ENCODE measurements at regions not wholly inside any gene's neighbourhood (a gene's known extent, or its start where the extent isn't known, plus 50 kb on each side); places are given as distances from the start of the nearest gene placed in this dataset.

DNA sequence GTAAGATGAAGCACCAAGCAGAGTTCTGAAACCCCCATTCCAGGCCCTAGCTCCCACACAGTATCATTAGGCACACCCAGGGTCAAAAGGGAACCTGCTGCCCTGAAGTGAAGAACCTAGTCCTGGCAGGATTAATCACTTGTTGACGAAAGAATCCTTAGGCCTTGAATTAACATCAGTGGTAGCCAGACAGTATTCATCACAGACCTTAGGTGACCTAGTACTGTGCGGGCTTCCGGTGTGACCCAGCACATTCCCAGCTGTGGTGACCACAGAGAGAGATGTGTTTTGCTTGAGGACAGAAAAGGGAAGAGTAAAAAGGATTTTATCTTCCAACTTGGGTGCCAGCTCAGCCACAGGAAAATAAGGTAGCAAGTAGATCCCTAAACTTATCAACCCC, 1071.4 kb upstream of the FAM98A start:
- DNase-seq, result no peak

DNA sequence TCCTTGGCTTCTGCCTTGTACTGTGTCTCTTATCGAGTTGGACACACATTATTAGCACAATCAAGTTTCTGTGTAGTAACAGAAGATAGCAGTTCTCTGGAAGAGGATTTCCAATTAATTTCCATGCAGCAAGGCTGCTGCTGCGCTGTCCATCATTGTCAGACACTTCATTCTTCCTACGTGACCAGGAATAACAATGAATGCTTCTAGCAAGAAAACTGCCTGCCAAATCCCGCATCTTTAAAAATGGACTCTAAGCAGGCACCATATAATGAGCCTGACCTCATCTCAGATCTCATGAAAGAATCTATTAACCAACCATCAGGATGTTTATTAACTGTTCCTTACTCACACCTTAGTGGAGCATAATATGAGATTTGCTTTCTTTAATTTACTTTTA, 1067.7 kb upstream of the FAM98A start:
- DNase-seq, result no peak

DNA sequence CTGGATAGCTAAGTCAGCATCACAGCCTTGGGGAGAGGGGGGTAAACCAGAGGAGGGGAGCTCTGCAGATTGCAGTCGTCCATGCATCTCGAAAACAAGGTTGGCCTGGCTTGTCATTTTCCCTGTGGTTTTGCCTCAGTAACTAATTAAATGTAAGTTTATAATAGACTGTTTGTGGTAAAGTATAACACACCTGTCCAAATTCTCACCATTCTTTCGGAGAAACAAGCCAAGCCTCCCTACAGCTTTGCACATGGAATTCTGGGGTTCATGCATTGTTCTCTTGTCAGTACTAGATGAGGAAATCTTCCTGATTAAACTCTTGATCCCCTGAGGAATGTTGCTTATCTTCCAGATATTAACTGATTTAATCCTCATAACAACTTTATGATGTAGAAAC, 1065.2 kb upstream of the FAM98A start:
- no peak for DNase-seq

DNA sequence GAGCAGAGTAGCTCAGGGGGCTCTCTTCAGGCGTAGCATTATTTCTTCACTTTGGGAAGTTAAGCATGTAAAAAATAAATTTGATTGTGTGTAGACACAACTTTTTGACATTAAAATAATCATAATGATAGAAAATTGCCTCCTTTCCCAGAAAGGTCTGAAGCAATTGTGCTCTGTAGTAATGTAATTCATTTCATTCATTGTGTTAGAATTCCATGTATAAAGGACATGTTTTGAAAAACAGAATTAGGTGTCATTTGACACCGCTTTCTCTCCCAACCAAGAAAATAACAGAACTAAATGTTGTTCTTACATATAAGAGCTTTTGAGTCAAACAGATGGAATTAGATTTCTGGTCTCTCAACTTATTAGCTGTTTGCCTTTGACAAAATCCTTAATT, 1064.2 kb upstream of the FAM98A start:
- DNase-seq, result no peak

DNA sequence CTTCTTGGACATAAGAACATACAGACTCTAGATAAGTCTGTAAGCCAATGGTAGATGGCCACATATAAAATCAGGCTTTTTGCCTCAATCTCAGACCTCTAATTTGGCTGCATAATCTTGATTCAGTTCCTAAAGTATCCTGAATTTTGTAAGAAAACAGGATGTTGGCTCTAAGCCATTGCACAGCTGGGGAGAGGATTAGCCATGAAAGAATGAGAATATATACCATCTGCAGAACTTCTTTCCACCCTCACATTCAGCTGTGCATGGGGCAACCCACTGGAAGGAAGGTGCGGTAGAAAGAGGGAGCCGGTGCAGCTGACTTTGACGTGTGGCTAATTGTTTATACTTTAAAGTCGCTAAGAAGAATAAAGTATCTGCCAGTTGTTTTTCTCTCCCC, 1061.6 kb upstream of the FAM98A start:
- DNase-seq, result no peak

DNA sequence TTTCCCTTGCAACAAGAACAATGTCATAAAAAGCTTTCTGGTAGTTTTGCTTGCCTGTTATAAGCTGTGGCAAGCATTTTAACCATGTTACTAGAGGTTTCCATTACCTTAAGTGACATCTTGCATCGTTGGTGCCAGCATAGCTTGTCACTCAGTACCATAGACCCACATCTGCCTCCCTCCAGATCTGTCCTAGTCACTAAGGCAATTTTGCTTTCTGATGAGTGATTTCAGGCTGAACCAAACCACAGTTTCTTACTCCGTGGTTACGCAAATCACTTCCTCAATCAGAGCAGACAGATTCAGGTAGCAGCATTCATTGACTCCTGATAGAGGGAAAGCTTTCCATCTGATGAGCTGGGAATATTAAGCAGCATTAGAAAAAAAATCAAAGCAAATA, 1057.5 kb upstream of the FAM98A start:
- no peak for DNase-seq

DNA sequence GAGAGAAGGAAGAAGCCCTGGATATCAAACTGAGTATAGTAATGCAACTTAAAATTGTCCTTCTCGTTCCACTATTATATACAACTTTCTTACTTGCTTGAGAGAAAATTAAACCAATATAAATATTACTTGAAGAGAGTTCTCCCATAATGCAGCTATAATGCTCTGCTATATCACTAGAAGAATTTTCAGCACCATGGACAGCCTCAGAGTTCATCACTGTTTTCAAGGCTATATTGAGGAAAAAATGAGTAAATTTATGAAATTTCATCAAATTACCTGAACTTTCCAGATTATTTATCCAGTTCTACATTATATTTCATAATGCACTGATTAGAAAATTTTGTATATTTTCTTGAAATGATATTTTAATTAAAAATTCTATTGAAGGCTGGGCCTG, 1053.5 kb upstream of the FAM98A start:
- DNase-seq, result peak in 2 of 4 experiments; percentile 4 to 6

DNA sequence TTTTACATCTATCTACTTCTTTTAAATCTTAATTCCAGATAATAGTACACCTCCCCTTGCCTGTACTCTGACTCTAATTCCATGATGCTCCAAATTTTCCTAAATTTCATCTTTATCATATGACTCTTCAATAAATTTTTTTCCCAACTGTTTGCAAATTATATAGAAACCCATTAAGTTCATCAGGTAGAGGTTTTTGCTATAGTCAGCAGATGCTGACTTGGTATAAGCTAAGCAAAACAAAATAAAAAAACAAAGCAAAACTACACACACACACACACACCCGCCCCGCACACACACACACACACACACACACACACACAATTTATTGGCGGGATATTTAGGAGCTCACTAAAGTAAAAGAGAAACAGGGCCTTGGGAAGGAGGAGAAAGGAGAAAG, 1047.8 kb upstream of the FAM98A start:
- no peak for DNase-seq

DNA sequence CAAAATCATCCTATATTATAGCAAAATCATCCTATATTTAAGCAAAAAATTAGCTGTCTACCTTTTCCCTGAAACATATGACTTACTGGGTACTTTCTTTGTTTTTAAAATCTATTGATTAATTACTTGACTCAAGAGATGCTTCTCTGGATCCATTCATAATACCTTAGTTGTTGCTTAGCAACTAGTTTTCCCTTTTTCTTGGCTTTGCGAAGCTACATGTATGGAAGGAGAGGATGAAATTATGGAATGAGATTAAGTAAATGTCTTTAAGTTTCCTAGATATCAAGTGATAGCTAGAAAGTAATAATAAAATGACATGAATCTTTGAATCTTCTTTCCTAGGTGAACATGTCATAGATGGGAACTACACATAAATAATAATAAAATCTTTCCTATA, 1033.2 kb upstream of the FAM98A start:
- no peak for DNase-seq

DNA sequence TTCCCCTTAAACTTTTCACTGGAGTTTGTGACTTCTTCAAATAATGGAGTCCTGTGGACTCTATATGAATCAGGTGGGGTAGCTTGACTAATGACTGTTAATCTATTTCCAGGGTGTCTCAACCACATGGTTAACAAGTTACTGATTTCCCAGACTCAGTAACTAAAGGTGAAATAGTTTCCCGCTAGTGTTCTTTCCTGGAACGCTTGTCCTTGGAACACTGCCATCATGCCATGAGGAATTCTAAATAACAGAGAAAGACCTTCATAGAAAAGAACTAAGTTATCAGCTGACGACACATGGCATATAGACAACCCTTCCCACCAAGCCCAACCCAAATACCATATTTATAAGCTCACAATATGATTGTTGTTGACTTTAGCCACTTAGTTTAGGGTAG, 1027.9 kb upstream of the FAM98A start:
- no peak for DNase-seq

DNA sequence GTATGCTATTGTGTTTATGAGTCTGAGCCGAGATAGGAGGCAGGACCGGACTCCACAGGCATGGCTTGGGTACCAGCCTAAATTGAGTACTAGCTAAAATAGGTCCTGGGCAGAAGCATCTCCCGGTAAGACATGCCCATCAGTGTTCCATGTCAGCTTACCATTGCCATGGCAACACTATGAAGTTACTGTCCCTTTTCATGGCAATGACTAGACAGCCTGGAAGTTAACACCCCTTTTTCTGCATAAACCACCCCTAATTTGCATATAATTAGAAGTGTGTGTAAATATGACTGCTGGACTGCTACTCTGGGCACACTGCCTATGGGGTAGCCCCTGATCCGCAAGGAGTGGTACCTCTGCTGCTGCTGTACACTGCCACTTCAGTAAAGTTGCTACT, 1005.1 kb upstream of the FAM98A start:
- no peak for DNase-seq

DNA sequence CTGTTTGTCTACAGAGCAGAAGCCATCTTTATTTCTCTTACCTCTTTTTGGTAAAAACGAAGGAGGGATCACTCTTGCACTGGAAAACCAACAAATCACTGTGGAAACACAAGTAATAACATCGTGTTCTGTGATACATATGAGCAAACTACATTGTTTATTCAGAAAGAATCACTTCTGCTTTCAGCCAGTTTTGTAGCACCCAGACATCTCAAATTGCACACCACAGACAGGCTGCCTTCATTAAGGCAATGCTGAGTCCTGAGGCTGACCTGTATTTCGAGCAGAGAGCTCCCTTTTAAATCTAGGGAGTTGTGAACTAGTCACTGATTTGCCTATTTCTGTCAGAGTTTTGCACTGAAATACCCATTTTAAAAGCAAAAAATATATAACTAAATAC, 1003.2 kb upstream of the FAM98A start:
- no peak for DNase-seq

DNA sequence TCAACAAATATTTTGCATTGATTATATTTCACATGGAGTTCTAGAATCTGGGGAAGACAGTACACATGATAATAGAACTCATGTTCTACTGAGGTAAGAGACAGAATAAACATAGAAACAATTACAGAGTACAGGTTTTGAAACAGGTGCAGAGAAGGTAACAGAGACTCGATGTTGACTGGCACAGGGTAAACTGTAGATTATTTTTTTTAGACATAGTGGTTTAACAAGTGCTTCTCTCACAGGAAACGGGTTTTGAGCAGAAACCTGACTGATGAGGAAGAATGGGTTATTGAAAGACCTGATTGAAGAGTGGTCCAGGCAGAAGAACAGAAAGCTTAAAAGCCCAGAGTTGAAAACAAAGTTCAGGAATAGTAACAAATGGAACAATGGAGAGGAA, 1002.5 kb upstream of the FAM98A start:
- no peak for DNase-seq

DNA sequence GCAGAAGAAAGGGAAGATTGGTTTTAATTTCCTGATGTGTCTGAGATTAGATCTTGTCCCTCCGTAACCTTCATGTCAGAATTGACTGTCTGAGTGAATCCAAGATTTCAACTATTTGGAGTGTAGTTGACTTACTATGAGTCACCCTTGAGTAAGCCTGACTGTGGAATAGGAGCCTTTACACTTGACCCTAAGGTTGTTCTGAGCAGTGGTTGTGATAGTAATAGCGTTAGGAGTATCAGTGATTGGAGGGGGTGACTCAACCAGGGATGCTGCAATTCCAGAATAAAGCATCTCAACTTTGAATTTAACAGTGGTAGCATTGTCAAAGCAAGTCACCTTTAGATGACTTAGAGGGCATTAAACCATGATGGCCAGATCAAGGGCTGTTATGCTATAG, 979.5 kb upstream of the FAM98A start:
- DNase-seq, result no peak

DNA sequence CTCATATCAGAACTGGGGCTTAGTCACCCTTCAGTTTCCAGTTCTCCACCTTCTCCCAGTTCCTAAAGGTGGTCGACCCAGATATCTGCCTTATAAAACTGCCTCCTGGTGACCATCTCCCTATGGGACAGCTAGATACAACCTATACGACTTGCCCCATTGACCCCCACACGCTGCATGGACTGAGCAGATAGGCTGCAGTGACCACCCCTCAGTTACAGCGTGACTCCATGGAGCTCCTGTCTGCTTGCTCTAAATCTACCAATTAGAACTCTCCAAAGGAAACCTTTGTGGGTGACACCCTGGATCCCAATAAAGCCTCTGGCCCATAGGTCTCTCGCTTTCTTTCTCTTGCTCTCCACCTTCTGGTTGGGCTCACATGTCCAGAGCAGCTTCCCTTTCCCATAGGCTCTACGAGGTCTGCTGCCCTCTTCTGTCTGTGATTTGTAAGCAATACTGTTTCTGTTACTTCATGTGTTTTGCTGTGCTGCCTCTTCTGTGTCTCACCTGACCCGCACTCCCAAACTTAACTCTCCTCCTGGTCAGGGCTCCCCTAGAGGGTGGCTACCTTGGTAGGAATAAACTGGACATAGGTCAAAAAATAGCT, 971.3 kb upstream of the FAM98A start:
- peak in 1 of 4 experiments; percentile 3 for DNase-seq

DNA sequence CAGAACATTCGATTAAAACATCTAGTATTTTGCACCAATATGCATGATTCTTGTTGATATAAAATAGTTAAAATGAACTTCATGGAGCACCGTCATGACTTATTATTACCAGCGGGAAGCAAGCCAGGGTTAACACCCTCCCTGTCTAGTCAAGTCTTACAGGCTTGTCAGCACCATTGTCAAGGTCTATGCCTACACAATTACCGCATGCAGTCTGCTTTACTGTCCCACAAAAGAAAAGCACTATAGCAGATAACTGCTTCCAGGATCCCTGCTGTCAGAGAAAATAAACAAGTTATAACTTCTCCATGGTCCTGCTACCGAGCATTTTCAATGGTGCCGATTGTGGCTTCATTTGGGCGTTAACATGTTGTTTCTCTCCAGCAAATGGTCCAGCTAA, 968.0 kb upstream of the FAM98A start:
- no peak for DNase-seq

DNA sequence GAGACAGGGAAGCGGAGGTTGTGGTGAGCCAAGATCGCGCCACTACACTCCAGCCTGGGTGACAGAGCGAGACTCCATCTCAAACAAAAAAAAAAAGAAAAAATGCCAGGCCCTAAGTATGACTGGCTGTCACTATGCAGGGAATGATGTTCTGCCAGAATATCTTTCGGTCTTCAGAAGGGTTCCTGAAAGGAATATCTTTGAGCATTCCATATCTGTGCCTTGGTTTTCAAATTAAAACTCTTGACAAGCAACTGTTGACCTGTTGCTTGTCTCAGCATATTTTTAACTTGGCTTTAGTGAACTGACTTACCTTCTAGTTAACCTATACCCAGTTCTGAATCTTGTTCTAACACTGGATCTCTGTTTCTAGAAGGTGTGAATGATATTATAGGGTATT, 953.2 kb upstream of the FAM98A start:
- no peak for DNase-seq

DNA sequence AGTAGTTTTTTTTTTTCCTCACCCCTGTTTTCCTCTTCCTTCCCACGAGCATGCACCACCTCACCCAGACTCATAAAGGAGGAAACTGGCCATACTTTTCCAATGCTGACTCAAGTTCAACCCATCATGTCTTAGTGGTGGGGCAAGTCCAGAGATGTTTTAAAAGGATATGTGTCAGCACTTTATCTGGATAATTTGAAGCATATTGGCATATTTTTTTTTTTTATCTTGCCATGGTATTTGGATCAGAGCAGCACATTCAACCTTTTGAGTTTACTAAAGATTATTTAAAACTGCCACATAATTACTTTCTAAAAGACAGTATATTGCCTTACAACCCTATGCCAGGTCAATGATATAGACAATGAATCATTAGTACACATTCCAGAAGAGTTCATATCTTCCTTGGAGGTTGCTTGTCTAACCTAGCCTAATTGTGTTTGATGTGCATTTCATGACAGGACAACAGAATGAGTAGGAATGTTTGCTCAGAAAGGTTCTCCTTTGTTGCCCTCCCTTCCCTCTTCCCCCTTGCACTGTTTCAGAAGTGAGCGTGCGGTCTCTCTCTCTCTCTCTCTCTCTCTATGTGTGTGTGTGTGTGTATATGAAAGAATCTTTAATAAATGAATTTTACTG, 950.7 kb upstream of the FAM98A start:
- no peak for DNase-seq

DNA sequence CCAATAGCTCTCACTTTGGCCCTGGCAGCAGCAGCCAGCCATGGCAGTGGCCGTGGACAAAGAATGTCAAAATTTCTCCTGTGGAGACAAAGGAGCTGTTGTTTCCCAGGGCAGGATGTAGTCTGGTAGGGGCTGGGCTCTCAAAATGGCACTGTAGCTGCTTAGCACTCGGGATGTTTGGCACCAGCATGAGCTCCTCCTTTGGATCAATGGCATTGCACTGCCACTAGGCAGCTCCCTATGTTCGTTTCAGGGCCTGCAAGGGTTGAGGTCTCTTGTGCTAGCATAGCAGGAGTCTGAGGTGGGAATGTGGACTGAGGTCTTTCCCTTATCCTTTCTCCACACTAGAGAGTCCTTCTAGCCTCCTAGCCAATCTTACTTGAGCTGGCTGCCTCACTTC, 948.8 kb upstream of the FAM98A start:
- DNase-seq, result no peak

DNA sequence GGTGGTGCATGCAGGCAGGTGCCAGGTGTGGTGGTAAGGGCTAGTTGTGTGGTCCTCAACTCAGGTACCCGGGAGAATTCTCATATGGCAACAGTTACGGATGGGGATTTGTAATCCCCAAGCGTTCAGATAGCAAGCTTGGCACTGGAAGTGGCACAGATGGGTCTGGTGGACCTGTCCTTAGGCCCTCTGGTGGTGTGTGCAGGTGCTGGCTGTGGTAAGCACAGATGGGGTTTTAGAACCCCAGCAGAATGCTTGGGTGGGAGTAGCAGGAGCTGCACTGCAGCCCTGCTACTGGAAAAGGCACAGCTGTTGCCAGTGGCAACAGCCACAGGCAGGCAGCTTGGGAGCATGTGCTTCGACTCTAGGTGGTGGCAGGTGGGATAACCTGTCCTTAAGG, 948.2 kb upstream of the FAM98A start:
- no peak for DNase-seq

DNA sequence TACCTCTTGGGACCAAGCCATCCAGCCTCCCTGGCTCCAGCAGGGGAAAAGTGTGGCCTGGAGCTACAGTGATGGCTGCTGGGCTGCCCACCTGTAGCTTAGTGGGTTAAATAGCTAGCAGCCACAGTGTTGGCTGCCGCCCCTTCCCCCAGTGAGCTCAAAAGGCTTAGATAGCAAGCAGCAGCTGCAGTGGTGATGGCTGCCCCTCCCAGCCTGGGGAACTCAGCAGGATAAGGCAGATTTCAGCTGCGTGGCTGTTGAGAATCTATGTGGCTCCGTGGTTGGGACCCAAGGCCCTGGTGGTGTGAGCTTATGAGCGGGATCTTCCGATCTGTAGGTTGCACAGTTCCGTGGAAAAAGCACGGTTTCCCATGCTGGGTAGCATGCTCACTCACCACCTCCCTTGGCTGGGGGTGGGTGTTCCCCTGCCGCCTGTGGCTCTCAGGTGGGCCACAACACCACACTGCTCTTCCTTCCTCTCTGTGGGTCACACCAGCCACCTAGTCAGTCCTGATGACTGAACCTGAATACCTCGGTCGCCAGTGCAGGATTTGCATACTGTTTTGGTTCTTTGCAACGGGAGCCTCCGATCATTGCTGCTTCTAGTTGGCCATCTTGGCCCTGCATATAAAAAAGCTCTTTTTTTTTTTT, 946.5 kb upstream of the FAM98A start:
- DNase-seq, result no peak

DNA sequence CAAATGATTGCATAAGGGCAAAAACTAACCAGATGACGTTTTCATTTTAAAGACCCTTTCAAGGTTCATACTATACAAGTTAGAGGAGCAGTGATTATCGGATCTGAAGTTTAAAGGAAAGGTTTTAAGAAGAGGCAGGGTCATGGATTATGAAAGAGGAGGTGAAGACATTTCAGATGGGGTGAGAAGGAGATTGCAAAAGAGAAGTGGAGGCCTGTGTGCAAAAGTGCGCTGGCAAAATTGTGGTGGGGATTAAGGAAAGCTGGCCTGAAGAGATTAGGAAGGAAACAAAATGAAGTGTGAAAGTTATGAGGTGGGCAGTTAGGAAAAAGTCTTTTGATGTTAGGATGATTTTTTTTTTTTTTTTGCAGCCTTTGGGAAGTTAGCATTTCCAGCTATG, 935.7 kb upstream of the FAM98A start:
- no peak for DNase-seq

DNA sequence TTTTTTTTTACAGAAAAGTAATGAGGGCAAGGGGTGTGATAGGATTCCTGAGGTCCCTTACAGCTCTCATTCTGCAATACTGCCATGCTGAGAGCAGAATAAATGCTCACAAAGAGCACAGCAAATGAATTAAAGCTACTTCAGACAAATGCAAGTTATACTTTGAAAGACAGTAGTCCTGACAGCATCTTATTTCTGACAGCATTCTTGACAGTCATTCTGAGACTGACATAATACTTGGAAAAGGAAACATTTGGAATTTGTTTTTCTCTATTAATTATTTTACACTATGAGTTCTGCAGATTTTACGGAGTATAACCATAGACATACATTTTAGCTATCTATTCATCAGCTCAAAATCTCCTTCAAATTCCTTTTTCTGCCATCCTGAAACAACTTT, 935.2 kb upstream of the FAM98A start:
- DNase-seq, result no peak

DNA sequence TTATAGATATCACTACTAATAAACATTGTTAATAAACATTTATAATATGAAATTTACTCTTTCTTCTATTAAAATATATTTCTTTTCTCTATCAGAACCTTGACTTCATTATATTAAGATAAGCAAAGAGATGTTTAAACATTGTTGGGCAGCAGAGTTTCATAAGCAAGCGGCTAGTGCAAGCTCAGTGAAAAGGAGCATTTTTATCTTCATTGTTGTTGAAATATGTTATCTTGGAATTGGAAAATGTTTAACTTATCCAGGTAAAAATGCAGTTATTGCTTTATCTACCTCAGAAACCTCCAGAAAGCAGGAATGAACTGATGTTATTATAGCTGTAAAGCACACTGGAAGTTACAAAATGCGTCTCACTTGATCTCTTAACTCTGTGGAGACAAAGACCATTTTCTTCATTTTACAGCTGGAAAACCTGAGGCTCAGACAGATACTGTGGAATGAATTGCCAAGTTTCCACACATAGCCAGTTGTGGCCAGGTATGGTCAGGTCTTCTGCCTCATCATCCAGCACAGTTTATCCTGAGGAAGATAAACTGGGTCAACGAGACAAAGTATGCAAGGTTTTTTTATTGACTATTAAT, 934.6 kb upstream of the FAM98A start:
- DNase-seq, result no peak

Data from suppressor macrophage (primary cell).